ENCODE measurements at regions not wholly inside any gene's neighbourhood (a gene's known extent, or its start where the extent isn't known, plus 50 kb on each side); places are given as distances from the start of the nearest gene placed in this dataset.
"Not testable (repeated sequence)": the region's sequence is repeated elsewhere in the genome, so short reads cannot be mapped to it uniquely, and the experiment has no call there.

DNA sequence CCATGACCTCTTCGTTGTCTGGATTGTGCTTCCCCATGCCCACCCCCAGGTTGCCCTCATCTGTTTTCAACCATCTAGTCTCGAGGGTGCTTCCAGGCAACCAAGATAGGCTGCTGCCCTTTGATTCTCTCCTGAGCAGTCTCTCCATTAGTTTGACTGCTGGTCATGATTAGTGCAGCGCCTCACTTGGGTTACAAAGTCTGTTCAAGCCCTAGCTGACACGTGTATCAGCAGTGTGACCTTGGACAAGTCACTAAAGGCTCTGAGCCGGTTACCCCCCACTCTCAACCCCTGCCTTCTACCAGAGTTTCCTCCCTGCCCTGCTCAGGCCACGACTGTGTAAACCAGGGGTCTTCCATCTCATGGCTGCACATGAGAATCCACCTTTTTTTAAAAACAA is 185.3 kb upstream of the PWP1 start:
- no peak for DNase-seq (ENCODE audit: low read depth)

DNA sequence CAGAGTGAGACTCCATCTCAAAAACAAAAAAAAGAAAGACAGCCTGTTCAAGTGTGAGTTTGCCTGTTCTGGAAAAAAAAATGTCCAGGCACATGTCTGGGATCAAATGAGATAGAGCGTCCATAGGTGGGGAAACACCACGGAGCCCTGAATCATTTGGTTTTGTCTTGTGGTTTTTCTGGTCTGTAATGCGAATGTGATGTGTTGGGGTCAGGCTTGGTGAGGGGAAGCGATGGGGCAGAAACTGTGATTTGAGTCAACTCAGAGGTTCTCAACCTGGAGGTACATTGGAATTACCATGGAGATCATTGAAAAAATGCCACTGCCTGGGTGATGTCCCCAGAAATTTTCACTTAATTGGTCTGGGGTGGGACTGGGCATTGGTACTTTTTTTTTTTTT is 183.9 kb upstream of the PWP1 start:
- DNase-seq (ENCODE audit: low read depth) = no peak

DNA sequence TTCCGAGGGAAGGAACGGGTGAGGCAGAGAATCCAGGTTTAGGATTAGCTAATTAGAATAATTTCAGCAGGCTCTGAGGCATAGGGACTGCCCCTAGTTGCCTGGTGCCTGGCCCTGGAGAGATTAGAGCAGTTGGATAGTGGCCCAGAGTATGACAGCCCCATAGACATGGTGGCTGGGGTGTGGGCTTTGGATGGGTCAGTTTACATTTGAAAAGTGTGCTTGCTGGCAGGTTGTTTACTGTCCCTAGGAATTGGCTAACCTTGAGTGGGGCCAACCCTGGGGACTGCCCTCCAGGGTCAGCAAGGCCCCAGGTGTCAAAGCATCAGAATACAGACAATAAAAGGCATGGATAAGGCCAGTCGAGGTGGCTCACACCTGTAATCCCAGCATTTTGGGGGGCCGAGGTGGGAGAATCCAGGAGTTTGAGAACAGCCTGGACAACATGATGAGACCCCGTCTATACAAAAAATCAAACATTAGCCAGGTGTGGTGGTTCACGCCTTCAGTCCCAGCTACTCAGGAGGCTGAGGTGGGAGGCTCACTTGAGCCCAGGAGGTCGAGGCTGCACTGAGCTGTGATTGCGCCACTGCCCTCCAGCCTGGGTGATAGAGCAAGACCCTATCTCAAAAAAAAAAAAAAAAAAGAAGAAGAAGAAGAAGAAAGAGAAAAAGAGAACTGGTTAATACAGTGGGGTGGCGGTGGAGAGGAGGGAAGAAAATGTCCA is 182.3 kb upstream of the PWP1 start:
- no peak for DNase-seq (ENCODE audit: low read depth)

DNA sequence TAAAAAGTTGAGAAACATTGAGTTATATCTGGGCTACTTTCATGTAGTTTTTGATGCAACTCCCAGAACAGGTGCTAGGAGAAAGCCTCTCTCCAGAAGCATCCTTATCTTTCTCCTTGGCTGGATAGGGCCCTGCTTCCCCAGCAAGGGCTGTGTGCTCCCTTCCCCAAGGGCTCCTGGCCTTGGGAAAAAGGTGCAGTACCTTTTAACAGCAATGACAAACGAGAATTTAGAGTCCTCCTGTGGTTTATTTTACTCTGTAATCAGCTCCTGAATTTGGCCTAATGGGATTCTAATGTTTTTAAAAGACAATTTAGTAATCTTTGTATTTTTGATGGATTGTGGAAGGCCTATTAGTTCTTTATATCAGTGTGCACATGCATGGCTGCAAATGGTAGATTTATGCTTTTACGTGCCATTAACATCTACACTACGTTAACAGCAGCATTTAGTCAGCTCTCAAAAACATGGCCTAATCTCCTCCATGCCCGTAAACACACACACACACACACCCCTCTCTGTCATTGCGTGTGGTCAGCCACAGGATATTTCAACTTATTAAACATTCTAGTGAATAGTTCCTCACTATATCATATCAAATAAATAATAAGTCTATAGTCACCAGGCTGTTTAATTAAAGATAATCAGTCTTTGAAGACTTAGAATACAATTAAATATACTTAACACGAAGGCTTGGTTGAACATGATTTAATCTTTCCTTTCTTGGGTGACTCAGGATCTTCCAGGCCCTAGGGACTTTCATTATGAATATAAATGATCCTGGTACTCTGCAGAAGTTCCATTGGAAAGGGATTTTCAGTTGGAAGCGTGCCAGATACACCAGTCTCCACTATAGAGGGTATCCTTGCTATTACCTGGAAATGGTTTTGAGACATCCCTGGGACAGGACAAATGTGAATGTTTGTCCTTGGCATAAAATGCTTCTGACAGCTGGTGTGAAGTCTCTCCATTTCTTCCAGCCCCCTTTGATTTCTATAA is 181.4 kb upstream of the PWP1 start:
- DNase-seq (ENCODE audit: low read depth) = no peak

DNA sequence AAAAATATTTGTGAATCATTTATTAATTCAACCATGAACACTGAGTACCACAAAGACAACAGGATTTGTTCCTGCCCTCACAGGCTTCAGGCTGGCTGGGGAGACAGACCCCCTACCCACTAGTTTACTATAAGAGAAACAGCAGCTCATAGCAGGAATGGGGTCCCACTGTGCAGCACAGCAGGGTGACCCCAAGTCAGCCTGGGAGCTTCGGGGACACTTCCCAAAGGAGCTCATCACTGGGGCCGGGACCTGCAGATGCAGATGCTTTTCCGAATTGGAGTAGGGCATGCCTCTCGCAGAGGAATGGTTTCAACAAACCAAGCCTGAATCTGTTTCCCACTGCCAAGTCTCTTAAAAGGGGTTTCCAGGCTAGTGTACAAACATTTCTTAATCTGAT is 176.2 kb upstream of the PWP1 start:
- DNase-seq (ENCODE audit: low read depth) = no peak

DNA sequence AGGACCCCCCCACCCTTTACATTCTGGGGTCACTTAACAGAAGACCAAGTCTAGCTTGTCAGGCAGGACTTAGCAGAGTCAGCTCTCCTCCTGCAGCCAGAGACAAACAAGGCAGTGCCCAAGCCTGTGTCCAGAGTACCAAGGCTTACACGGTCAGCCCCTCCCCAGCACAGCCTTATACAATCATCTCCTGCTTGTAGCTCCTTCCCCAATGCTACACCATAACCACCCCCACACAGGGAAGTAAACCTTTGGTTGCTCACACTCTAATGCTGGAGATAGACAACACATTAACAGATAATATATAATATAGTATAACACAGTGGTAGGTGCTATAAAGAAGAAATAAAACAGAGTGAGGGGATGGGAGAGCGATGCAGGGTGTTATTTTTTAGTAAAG is 175.4 kb upstream of the PWP1 start:
- DNase-seq (ENCODE audit: low read depth) = no peak

DNA sequence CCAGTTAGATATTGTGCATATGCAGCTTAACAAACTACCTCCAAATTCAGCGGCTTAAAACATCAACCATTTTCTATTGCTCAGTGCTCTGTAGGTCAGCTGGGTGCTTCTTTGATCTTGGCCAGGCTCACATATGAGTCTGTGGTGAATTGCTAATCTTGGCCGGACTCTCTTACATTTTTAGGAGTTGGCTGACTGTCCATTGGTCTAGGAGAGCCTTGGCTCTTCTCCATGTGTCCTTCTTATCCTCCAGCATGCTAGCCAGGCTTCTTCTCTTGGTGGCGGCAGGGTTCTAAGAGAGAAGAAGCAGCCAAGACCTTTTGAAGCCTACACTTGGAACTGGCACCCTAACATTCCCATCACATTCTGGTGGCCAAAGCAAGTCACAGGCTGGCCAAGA is 174.3 kb upstream of the PWP1 start:
- DNase-seq (ENCODE audit: low read depth) = no peak

DNA sequence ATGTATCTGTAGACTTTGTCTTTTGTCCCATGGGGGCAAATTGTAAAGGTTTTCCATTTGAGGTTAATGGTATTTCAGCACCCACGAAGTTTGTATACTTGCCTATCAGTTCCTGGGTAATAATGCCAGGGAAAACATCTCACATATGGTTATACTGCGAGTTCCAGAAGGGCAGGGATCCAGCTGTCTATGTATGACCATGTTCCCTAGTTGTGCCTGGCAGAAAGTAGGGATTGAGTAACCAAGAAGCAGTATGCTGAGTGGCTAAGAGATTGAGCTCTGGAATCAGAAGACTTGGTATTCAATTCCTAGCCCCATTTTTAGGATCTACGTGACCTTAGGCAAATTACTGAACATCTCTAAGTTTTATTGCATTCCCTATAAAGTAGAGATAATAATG is 173.2 kb upstream of the PWP1 start:
- DNase-seq (ENCODE audit: low read depth) = no peak

DNA sequence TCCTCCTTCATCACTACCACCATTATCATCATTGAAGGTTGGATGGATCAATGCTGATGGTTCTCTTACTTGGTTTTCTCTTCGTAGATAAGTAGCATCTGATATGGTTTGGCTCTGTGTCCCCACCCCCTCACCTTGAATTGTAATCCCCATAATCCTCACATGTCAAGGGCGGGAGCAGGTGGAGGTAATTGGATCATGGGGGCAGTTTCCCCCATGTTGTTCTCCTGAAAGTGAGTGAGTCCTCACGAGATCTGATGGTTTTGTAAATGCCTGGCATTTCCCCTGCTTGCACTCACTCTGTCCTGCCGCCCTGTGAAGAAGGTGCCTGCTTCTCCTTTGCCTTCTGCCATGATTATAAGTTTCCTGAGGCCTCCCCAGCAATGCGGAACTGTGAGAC is 172.4 kb upstream of the PWP1 start:
- no peak for DNase-seq (ENCODE audit: low read depth)

DNA sequence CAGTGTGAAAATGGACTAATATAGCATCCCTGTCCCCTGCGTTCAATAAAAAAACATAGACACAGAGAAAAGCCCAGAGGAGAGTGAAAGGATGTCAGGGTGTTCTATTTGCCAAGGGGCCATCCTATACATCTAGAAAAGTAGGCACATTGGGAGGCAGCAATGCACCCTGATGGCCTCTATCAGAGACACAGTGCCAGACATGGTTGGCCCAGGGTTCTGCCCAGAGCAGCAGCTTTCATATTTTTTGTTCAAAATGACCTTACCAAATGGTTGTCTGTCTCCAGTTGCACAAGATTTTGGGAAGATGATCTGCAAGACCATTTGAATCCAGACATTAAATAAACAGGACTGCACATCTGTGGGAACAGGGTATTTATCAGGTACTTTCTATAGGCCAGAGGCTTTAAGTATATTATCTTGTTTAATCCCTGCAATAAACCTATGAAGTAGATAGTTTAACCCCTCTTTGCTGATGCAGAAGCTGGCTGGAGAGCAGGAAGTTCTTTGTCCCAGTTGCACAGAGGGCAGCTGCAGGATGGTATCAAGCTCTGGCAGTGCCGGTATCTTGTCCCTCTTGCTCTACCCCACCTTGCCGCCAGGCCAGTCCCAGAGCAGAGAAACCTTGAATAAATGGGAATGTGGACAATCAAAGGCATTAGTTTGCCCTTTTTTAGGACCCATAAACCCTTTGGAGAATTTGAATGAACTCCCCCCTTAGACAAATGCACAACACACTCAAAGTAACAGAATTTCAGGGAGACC is 171.8 kb upstream of the PWP1 start:
- no peak for DNase-seq (ENCODE audit: low read depth)

DNA sequence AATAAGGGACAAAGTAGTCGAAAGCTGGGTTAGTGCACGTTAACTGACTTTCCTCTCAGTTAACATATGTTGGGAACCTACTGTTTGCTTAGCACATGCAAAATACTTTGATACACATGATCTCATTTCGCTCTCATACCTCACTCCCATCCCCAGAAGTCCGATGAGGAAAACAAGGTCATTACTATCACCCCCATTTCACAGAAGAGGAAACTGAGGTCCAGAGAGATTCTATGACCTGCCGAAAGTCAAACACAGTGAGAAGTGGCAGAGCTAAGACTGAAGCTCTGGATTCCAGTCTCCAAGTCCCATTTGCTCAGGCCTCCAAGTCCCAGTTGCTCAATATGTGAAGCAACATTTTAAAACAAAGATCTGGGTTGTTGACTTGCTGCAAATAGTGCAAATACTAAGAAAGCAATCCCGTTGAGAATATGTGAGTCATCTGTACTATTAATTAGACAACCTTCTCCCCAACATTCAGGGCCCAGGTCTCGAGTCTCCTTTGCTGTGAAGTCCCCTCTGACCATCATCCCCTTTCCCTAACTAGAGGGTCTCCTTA is 170.6 kb upstream of the PWP1 start:
- no peak for DNase-seq (ENCODE audit: low read depth)

DNA sequence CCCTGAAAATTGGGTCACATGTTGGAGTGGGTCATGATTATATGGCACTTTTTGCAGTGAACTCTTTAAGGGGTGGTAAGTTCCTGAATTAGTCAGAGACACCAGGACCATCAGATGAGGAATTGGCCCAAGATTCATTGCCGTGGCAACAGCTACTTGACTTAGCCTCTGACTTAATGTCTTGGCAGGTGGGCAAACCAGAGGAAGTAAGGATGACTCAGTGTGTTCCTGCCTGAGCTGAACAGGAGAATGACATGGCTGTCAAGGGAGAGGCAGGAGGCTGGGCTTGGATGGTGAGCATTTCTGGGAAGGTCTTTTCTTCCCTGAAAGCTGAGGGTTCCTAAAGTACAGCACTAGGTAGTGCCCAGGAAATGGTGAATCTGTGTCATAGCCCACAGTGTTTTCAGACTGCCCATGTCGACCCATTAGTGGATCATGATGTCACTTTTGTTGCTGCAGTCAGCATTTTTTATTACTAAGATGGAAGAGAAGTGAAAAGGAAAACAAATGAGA is 170.1 kb upstream of the PWP1 start:
- no peak for DNase-seq (ENCODE audit: low read depth)

DNA sequence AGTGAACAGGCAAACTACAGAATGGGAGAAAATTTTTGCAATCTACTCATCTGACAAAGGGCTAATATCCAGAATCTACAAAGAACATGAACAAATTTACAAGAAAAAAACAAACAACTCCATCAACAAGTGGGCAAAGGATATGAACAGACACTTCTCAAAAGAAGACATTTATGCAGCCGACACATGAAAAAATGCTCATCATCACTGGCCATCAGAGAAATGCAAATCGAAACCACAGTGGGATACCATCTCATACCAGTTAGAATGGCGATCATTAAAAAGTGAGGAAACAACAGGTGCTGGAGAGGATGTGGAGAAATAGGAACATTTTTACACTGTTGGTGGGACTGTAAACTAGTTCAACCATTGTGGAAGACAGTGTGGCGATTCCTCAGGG is 167.8 kb upstream of the PWP1 start:
- DNase-seq (ENCODE audit: low read depth) = not testable (repeated sequence)

DNA sequence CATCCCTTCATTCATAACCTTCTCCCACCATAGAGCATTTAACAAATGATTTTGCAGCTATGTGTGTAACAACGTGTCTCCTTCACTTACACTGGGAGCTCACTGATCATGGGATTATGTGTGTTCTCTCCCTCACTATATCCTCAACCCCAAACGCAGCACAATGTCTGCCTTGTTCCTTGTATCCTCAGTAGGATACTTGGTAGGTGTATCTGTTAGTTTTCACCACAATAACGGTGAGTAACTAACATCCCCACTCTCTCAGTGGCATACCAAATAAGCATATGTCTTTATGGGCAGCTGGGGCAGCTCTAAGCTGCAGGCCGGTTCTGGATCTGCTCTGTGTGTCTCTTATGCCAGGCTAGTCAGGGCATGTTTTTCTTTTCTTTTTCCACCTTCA is 166.7 kb upstream of the PWP1 start:
- no peak for DNase-seq (ENCODE audit: low read depth)

DNA sequence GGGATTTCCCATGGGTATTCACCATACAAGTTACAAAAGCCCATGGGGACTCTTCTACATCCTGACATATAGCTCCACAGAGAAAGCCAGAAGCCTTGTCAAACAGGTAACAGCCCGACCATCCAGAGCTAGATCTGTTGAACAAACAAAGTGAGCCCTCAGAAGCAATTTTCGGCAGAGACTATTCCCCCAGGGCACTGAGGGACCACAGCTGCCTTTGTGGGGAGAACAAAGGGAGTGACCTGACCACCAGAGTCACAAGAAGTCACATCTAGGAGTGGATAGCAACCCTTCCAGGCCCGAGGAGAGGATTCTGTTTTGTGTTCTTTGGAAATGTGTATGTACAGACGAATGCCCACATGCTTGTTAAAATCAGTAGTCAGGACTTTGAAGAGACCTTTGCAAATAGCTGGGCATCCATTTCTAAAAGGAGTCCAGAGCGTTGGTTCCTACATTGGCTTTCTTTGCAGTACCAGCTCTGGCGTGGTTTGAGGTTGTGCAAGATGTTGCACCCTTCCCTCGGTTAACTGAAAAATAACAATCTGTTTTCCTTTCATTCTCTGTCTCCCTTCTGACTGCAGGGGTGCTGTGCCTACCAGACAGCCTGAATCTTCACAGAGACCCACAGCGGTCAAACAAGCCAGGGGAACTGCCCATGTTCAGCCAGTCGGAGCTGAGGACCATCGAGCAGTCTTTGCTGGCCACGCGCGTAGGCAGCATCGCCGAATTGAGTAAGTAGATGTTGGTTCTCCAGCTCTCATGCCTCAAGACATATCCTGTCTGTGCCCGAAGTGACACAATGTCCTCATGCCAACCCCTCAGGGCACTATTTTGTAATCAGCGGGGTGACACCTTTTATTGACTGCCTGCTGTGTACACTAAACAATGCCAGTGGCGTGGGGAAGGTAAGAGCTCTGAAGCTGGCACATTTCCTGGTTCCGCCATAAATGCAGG is 165.4 kb upstream of the PWP1 start:
- DNase-seq (ENCODE audit: low read depth) = no peak

DNA sequence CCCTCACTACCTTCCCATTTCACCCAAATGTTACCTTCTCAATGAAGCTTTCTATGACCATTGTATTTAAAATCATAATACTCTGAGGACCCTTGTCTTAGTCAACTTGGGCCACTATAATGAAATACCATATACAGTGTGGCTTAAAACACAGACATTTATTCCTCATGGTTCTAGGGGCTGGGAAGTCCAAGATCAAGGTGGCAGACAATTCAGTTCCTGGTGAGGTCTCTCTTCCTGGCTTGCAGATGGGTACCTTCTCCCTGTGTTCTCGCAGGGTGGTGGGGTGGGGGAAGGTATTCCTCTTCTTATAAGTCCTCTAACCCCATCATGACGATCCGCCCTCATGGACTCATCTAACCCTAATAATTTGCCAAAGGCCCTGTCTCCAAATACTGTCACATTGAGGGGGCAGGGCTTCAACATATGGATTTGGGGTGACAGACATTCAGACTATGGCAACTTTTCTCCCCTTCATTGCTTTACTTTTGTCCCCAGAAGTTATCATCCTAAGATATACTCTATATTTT is 163.7 kb upstream of the PWP1 start:
- DNase-seq (ENCODE audit: low read depth) = no peak

DNA sequence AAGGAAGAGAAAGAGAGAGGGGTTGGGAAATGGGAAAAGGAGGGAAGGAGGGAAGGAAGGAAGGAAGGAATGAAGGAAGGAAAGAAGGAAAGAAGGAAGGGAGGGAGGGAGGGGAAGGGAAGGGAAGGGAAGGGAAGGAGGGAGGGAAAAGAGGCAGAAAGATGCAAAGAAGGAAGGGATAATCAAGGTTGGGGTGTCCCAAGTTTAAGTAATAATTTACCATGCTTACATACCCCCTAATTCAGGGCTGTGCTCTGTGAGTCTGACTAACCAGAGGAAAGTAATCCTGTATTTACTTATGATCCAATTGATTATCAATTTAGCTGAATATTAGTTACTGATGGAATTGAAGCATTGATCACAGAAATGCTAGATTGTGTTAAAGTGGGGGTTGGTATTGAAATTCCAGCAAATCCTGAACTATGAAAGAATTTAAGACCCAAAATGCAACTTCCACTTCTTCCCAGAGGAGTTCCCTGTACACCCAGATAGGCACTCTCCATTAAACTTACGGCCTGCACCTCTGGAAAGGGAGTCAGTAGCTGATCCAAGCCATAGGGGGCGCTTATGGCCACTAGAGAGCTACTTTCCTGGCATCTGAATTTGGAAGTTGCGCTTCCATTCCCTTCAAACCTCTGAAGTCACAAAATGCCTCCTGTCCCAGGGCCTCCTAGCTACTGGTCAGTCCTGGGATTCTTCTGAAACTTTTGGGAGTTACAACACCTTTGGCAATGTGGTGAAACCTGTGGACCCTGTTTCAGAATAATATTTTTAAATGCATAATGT is 162.7 kb upstream of the PWP1 start:
- DNase-seq (ENCODE audit: low read depth) = no peak

DNA sequence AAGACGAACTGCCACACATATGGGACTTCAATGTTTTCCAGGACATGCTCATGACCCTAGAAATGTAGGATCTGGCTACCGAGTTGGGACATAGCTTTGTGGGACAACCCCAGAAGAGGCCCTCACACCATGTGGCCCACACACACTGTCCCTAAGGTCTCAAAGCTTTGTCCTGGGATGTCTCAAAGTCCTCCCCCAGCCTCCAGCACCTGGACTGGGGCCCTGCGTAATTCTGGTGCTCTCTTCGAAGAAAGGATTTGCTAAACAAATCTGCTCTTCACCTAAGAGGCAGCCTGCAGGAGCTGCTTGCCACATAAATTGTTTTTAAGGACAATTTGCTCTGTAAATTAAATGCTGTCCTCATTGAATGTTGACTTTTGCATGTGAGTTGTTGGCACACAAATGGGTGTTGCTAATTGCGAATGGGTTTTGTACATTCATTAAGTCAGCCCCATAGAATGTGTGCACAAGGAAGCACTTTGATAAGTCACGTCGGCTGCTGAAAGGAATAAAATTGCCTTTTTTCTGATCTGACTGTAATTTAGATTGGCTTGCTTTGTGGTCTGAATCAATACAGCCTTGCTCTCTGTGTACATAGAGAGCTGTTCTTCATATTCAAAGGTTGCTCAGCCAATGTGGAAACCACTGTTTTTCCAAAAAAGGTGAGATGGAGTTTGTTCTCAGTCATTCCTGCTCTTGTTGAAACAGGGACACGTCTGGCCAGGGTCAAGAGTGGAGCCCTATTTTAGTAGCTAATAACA is 161.6 kb upstream of the PWP1 start:
- DNase-seq (ENCODE audit: low read depth) = no peak

Data from CMK (cell line).